WI38 (cell line): ENCODE measurements at regions not wholly inside any gene's neighbourhood (a gene's known extent, or its start where the extent isn't known, plus 50 kb on each side); places are given as distances from the start of the nearest gene placed in this dataset.
"Not testable (repeated sequence)": the region's sequence is repeated elsewhere in the genome, so short reads cannot be mapped to it uniquely, and the experiment has no call there.

Experiments
- H3K4me3 ChIP-seq: 2 replicates; pipeline ENCODE4 v1.5.1; 2011; ENCODE audit warnings: low read depth, mild to moderate bottlenecking, control low read depth, low read length
- TF ChIP-seq, protein P1 (sequence below): IDR thresholded peaks from 2 replicates; pipeline ENCODE4 v1.5.1; 2012; ENCODE audit warnings: low read depth, mild to moderate bottlenecking, control low read depth, low read length

DNA sequence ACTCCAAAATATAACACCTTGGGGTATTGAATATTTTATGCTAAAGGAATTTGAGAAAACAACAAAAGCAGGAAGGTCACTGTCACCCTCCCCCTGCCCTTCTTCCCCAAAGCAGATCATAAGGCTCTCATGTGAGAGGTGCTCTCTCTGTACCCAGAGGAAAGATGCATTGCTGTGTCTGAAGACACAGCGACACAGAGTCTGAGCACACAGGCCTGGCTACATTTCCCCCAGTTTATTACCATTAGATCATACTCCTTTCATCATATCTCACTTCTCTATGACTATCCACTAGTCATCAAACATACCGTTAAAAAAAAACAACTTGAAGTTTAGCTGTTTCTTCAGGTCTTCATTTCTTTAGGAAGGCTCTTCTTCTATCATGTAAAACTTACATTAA, 127.1 kb downstream of the PPIAL4G start:
- TF ChIP-seq, protein P1, sequence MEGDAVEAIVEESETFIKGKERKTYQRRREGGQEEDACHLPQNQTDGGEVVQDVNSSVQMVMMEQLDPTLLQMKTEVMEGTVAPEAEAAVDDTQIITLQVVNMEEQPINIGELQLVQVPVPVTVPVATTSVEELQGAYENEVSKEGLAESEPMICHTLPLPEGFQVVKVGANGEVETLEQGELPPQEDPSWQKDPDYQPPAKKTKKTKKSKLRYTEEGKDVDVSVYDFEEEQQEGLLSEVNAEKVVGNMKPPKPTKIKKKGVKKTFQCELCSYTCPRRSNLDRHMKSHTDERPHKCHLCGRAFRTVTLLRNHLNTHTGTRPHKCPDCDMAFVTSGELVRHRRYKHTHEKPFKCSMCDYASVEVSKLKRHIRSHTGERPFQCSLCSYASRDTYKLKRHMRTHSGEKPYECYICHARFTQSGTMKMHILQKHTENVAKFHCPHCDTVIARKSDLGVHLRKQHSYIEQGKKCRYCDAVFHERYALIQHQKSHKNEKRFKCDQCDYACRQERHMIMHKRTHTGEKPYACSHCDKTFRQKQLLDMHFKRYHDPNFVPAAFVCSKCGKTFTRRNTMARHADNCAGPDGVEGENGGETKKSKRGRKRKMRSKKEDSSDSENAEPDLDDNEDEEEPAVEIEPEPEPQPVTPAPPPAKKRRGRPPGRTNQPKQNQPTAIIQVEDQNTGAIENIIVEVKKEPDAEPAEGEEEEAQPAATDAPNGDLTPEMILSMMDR: no peak

DNA sequence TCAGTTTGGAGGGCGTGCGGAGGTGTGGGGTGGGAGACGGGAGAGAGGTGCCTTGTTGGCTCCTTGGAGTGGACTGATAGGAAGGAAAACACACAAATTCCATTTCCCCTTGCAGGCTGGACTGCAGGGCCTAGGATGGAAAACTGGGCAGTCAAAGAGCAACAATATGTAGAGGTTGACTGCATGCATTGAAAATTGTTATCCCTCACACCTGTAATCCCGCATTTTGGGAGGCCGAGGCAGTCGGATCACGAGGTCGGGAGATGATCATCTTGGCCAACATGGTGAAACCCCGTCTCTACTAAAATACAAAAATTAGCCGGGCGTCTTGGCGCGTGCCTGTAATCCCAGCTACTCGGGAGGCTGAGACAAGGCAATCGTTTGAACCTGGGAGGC, 128.2 kb downstream of the PPIAL4G start:
- TF ChIP-seq, protein P1: no peak
- H3K4me3 ChIP-seq: no peak overlapping the region

More for the DNA sequence above, 127.1 kb downstream of the PPIAL4G start:
- H3K4me3 ChIP-seq: no peak overlapping the region

DNA sequence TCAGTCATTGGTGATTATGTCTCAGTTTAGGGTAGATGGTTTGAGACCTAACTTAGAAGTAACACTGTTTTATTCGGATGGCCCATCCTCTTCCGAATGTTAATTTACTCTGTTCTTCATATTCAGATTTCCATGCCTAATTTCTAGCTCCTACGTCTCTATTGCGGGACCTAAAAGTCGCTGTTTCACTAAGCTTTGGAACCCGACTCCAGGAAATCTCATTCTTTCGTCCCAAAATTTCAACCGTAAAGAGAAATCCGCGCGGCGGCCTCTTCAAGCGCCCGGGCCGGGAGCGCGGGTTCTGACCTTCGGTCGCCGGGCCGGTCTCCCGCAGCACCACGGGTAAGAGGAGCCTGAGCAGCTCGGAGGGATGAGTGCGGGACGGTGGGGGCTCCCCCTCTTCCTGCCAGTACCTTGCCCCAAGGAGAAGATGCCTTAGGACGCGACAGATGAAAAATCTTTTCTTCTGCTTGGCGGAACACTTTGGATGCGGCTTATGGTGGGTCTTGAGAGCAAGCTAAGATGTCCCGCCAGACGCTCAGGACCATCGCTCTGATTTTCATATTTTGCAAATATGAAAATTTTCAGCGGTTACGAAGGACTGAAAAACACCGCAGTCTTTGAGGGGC, 128.7 kb downstream of the PPIAL4G start:
- H3K4me3 ChIP-seq: no peak overlapping the region
- TF ChIP-seq, protein P1: no peak

DNA sequence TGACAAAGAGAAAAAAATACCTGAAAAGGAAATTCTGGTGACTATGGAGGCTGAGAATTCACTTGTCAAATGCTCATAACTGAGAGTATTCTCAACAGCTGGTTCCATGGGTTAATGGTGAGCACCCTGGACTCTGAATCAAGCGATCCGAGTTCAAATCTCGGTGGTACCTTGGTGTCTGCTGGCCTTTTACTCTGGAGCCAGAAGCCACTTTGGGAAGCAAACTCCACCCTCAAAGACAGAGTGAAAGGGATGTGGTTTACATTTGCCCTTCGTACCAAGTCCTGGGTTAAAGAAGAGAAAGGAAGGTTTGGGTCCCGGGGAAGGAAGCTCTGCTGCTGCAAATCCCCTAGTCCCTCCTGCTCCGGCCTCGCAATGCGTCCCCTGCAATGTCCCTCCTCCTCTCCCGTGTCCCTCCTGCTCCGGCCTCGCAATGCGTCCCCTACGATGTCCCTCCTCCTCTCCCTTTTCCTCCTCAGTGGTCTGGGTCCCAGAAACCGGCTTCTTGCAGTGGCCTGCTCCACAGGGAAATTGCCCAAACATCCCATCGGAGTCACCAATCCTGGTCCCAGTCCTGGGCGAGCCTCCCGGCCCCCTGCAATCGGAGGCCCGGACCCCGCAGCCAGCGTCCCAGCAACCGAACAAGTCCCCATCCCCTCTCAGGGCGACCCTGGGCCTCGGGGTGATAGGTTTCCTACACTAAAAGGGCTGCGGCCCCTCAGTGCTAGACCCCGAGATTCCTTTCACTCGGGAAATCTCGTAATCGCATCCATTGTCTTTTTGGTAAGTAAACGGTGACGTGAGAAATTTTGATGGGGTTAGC, 129.4 kb downstream of the PPIAL4G start:
- no peak overlapping the region for H3K4me3 ChIP-seq
- TF ChIP-seq, protein P1: no peak

DNA sequence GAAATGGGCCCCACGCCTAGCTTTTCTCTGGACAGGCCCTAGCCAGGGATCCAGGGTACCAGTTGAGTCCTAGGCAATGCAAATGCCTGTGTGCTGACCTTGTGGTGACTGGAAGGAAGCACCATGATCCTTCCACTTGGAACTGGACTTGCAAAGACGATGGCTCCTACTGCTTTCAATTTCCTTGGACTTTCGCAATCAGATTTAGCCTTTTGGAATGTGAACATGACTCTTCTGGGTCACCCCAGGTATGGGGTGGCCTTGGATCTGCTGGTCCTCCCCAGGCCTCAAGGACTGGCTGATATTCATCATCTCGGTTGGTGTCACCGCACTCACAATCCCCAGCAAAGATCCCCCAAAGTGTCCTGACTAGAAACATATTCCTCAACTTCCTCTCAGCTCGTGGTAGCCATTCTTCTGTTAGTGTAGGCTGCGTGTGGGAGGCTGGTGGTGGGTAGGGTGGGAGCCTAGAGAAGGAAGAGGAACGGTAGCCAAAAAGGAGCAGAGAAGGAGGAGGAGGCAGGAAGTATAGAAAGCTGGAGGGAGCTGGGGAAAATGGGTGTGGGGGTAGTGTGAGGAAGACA, 130.5 kb downstream of the PPIAL4G start:
- no peak overlapping the region for H3K4me3 ChIP-seq
- TF ChIP-seq, protein P1: no peak

DNA sequence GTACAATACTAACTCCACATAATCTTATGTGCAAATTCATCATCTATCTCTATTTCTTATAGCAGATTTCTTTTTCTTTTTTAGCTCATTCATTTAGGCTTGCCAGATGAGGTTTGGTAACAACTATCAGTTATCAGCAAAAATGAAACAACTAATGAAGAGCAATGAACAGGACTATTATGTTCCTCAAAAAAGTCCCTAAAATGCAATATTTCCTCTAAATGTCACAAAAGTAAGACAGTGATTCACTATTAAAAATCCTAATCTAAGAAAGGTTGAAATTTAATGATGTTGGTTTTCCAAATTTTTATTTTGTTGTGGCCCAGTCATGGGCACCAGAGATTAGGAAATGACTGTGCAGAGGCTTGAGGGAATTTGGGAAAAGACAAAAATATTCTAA, 135.3 kb downstream of the PPIAL4G start:
- TF ChIP-seq, protein P1: no peak
- no peak overlapping the region for H3K4me3 ChIP-seq

DNA sequence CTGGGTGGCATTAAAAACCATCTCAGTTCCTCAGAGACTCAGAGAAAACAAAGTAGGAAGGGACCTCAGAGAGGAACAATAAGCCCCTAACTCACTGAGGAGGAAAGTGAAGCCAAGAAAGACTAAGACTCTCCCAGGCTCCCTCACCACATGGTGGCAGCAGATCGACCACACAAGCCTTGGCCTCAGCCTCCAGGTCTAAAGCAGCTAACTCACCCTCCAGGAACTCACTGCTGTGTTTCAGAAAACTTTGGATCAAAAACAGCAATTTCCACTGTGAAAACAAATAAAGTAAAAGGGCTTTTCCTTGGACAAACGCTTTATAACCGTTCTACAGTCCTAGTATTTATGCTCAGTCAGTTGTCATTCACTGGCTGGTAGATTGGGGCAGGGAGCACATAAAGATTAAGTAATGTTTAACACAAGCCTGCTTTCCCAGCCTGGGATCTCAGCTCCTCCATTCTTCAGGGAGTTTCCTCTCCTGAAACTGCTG, 137.4 kb downstream of the PPIAL4G start:
- TF ChIP-seq, protein P1: peak; percentile 40
- H3K4me3 ChIP-seq: not testable (repeated sequence)

DNA sequence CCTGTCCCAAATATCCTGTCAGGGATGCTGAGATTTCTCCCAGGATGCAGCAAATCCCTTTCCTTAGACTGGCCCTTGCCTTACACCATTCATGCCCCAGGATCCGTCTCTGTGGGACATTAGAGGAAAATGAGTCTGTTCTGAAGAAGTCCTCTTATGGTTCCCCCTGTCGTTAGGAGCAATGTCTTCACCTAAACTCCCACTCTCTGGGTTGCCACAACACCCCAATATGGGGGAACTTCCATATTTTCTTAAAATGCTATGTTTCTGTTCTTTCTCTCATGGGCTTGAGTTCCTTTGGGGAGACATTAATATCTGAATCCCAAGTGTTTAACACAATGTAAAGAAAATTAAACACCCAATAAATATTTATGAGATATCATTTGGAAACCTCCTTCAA, 138.5 kb downstream of the PPIAL4G start:
- H3K4me3 ChIP-seq: not testable (repeated sequence)

DNA sequence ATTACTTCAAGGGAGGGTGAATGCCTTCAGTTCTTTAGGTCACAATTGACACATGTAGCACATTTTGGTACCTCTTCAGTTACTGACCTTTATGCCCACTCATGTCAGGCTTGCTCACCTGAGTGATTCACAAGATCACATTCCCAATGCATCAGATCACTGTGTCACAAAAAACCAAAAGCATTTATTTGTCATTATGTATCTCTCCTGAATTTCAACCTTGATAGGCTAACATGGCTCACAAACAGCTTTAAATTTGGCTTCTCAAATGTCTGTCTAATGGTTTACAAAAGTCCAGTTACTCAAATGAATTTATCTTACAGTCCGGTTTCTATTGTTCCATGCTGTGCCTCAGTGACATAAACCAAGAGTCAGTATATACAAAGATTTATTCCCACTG, 141.4 kb downstream of the PPIAL4G start:
- not testable (repeated sequence) for H3K4me3 ChIP-seq

DNA sequence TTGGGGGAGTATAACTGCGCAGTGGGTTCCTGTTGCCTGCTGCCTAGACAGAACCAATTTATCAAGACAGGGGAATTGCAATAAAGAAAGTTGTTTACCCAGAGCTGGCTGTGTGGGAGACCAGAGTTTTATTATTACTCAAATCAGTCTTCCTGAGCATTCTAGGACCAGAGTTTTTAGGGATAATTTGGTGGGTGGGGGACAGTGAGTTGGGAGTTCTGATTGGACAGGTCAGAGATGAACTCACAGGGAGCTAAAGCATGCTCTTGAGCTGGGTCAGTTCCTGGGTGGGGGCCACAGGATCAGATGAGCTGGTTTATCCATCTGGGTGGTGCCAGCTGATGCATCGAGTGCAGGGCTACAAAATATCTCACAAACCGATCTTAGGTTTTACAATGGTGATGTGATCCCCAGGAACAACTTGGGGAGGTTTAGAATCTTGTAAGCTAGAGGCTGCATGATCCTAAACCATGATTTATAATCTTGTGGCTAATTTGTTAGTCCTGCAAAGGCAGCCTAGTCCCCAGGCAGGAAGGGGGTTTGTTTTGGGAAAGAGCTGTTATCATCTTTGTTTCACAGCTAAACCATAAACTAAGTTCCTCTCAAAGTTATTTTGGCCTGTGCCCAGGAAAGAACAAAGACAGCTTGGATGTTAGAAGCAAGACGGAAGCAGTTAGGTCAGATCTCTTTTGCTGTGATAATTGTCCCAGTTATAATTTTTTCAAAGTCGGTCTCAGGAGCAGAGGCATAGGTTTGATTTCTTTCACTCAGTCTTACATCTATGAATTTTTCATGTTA, 146.8 kb downstream of the PPIAL4G start:
- not testable (repeated sequence) for H3K4me3 ChIP-seq
